Body of pancreas (tissue), 4 donors: ENCODE measurements at regions not wholly inside any gene's neighbourhood (a gene's known extent, or its start where the extent isn't known, plus 50 kb on each side); places are given as distances from the start of the nearest gene placed in this dataset.
"Not testable (repeated sequence)": the region's sequence is repeated elsewhere in the genome, so short reads cannot be mapped to it uniquely, and the experiment has no call there.

ENCODE experiments used
- ATAC-seq: fragments of 150-250 bp; one replicate; pipeline ENCODE4 v1.9.1; 2016
- DNase-seq, 4 donors: peaks; one replicate each; pipeline ENCODE4 v3.0.0-alpha.2; 2019
- H3K27ac ChIP-seq, 4 donors: fragments of 200-600 bp; sonication (generic); 1 replicate in 3 of 4; 2 replicates in 1 of 4; pipeline versions ENCODE4 v1.5.1 to v1.6.1; 2016 to 2019; ENCODE audit warnings: mild to moderate bottlenecking in 1 of 4, mixed read lengths in 1 of 4, moderate library complexity in 1 of 4
- H3K27me3 ChIP-seq, 2 donors: fragments of 200-600 bp; sonication (generic); one replicate each; pipeline ENCODE4 v1.6.0; 2016; ENCODE audit warnings: mild to moderate bottlenecking in 1 of 2
- H3K36me3 ChIP-seq, 2 donors: fragments of 200-600 bp; sonication (generic); replicated peaks in 1 of 2; 2 replicates each; pipeline ENCODE4 v1.5.1; 2016; ENCODE audit warnings: low read depth in 2 of 2; ENCODE audit not compliant: insufficient read depth in 1 of 2
- H3K4me1 ChIP-seq: fragments of 200-600 bp; sonication (generic); one replicate; pipeline ENCODE4 v1.6.0; 2016
- H3K4me3 ChIP-seq, 2 donors: fragments of 200-600 bp; sonication (generic); 1 replicate in 1 of 2; 2 replicates in 1 of 2; pipeline ENCODE4 v1.5.1; 2016 to 2019
- H3K9me3 ChIP-seq, 3 donors: fragments of 200-600 bp; sonication (generic); 1 replicate in 2 of 3; 2 replicates in 1 of 3; pipeline ENCODE4 v1.5.1; 2016
- CTCF ChIP-seq, 7 experiments: fragments of 450-650 bp in 4 of 7; fragments of 200-600 bp in 3 of 7; sonication (generic) in 3 of 7; IDR thresholded peaks; one replicate each; pipeline ENCODE4 v1.5.1; 2016 to 2019; ENCODE audit warnings: antibody characterized with exemption in 7 of 7
- POLR2A ChIP-seq, 3 donors: fragments of 450-650 bp; IDR thresholded peaks; one replicate each; pipeline ENCODE4 v1.6.1; 2016; ENCODE audit warnings: antibody characterized with exemption in 3 of 3, mild to moderate bottlenecking in 2 of 3
- WGBS, 2 donors: methylation state at CpG; one replicate each; pipeline ENCODE4 v1.1.5; 2017; 5-methylcytosine and 5-hydroxymethylcytosine counted together
- intact Hi-C: fragments of 100-400 bp; cut with DNase I; formaldehyde crosslinking; loops from one replicate; pipeline ENCODE4 v1.15.1; 2023

GRCh38 chr5:126053630-126054029 lies 369.6 kb upstream of the GRAMD2B start:
- no peaks in the 10 kb centered on the region for H3K36me3 ChIP-seq
- H3K4me1 ChIP-seq = peaks cover 5% of the 10 kb centered on the region
- H3K9me3 ChIP-seq = no peaks in the 10 kb centered on the region
- ATAC-seq (no peak), DNase-seq (no peak)
- no peak for TF ChIP-seq POLR2A (IDR thresholded peaks at IDR 0.05)
- intact Hi-C loops = no loop called here
- 84 to 88% methylated on average over 2 of the region's 2 CpGs for WGBS, 2 donors
- no peak overlapping the region for H3K4me3 ChIP-seq
- H3K27ac ChIP-seq = no peak overlapping the region
- no peaks in the 10 kb centered on the region for H3K27me3 ChIP-seq

DNA sequence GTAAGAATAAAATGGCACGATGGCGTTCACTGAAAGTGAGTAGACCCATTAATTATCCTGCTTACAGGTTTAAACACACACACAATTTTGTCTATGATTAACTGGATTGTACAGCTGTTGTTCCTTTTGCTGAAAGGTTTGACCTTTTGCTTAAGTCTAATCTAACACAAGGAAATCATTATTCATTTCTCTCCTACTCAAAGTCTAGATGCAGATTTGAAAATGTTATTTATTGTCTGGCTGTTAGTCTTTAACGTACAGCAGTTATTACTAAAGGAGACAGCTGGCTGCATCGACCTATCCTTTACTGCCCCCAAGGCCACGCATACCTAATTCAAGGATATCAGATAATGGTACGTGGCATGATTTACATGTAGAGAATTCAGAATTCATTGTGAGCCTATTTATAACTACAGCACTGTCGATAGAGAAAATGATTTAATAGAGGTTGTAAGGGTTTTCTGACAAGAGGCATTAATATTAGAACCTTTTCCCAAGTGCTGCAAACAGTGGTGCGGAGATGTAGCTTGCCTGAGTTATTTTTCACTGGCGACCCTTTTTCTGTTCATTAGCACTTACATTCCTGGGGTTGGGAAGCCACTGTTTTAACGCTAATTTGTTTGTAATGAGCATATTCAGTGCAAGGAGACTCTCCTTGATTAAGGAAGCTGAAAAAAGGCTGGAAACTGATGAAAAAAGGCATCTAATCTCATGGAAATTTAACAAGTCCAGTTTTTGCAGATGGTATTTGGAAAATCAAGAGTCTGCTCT lies 368.4 kb upstream of the GRAMD2B start:
- DNase-seq (no peak), ATAC-seq (peak; percentile 52)
- Histone ChIP-seq H3K27ac (peak overlapping the region in 1 of 4 donors; percentile 41), H3K4me1 (peaks cover 5% of the 10 kb centered on the region), H3K9me3 (no peaks in the 10 kb centered on the region), H3K36me3 (no peaks in the 10 kb centered on the region), H3K27me3 (no peaks in the 10 kb centered on the region), H3K4me3 (no peak overlapping the region)
- intact Hi-C loops = no loop called here
- 24 to 25% methylated on average over 10 of the region's 10 CpGs for WGBS, 2 donors
- TF ChIP-seq POLR2A (IDR thresholded peaks at IDR 0.05) (no peak), CTCF (IDR thresholded peaks at IDR 0.05) (no peak)

- no peak for DNase-seq
- no peak for ATAC-seq
- no peak overlapping the region for H3K27ac ChIP-seq
- intact Hi-C loops = no loop called here
- H3K36me3 ChIP-seq = no peaks in the 10 kb centered on the region
- no peaks in the 10 kb centered on the region for H3K9me3 ChIP-seq
- H3K27me3 ChIP-seq = no peaks in the 10 kb centered on the region
- H3K4me1 ChIP-seq = peaks cover 5% of the 10 kb centered on the region
- 59 to 80% methylated on average over 2 of the region's 2 CpGs for WGBS, 2 donors
- TF ChIP-seq CTCF (IDR thresholded peaks at IDR 0.05) (no peak), POLR2A (IDR thresholded peaks at IDR 0.05) (no peak)
- H3K4me3 ChIP-seq = no peak overlapping the region
Measured at GRCh38 chr5:126055348-126055729, 367.9 kb upstream of the GRAMD2B start.

- Histone ChIP-seq H3K27ac (no peak overlapping the region), H3K4me1 (peaks cover 5% of the 10 kb centered on the region), H3K27me3 (no peaks in the 10 kb centered on the region), H3K9me3 (no peaks in the 10 kb centered on the region), H3K4me3 (no peak overlapping the region), H3K36me3 (no peaks in the 10 kb centered on the region)
- intact Hi-C loops = no loop called here
- WGBS, 2 donors = 64 to 72% methylated on average over 1 of the region's 1 CpG
- TF ChIP-seq POLR2A (IDR thresholded peaks at IDR 0.05) = no peak
- no peak for TF ChIP-seq CTCF (IDR thresholded peaks at IDR 0.05)
- ATAC-seq = no peak
- DNase-seq = no peak
Measured at GRCh38 chr5:126056352-126056751, 366.9 kb upstream of the GRAMD2B start.

DNA sequence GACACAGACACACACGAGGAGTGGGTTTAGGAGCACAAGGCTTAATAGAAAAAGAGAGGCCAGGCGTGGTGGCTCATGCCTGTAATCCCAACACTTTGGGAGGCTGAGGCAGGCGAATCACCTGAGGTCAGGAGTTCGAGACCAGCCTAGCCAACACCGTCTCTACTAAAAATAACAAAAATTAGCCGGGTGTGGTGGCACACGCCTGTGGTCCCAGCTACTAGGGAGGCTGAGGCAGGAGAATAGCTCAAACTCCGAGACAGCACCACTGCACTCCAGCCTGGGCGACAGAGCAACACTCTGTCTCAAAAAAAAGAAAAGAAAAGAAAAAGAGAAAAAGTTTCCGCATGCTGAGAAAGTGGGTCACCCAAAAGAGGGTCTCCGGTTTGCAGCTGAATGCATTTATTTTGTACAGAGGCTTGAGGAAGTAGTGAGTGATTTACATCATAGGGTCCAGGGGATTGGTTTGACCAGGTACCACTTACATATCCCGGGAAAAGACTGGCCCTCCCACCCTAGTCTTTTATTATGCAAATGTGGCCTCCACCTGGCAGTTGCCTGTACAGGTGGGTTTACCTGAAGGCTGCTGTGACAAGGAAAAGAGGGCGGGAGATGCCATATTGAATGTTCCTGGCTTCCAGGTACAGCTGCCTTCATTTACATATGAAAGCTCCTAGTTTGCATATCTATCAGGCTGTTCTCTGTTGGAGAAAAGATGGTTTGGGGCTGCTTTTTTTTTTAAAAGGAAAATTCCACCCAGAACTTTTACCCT lies 366.2 kb upstream of the GRAMD2B start:
- no peak for DNase-seq
- no peak for ATAC-seq
- Histone ChIP-seq H3K27me3 (no peaks in the 10 kb centered on the region), H3K36me3 (no peaks in the 10 kb centered on the region), H3K4me3 (no peak overlapping the region), H3K4me1 (peaks cover 5% of the 10 kb centered on the region), H3K9me3 (no peaks in the 10 kb centered on the region), H3K27ac (no peak overlapping the region)
- TF ChIP-seq CTCF (IDR thresholded peaks at IDR 0.05) (no peak), POLR2A (IDR thresholded peaks at IDR 0.05) (no peak)
- intact Hi-C loops = no loop called here
- 77 to 84% methylated on average over 13 of the region's 13 CpGs for WGBS, 2 donors

- ATAC-seq, H3K36me3 ChIP-seq, DNase-seq, H3K27me3 ChIP-seq, H3K4me3 ChIP-seq, H3K4me1 ChIP-seq, H3K9me3 ChIP-seq, H3K27ac ChIP-seq, intact Hi-C loops: not testable (repeated sequence)
- WGBS, 2 donors = 84 to 85% methylated on average over 5 of the region's 5 CpGs
Measured at GRCh38 chr5:126058392-126058791, 364.8 kb upstream of the GRAMD2B start.
